ENCODE measurements at regions not wholly inside any gene's neighbourhood (a gene's known extent, or its start where the extent isn't known, plus 50 kb on each side); places are given as distances from the start of the nearest gene placed in this dataset.

DNA sequence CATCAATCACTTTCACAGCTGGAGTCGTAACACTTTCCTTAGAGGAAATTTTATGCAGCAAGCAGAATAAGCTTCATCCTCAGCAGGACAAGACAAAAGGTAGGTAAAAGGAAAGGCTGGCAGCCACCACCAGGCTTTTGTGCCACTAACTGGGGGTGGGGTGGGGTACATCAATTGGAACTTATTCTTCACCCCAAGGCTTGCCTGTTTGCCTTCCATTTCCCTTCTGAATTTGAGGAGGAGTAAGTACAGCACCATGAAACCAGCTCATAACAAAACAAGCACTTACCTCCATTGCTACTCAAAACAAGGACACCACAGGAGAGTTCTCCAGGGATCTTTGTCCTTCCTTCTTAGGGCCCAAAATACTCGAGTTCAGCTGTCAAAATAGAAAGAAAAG is 296.8 kb downstream of the ARRDC4 start:
- Histone ChIP-seq H3K9me2 (ENCODE audit: insufficient read depth) (no peaks in the 10 kb centered on the region), H3K4me3 (replicated peaks in 1 of 2; ENCODE audit: low read depth in 1 of 2, low read length in 2 of 2) (no peak overlapping the region), H3K4me2 (ENCODE audit: low read length) (no peak overlapping the region), H3K27me3 (ENCODE audit: insufficient read depth, low read length) (no peaks in the 10 kb centered on the region), H3K79me2 (ENCODE audit: insufficient read depth, low read length) (no peaks in the 10 kb centered on the region), H4K20me1 (ENCODE audit: insufficient read depth) (no peaks in the 10 kb centered on the region), H3K4me1 (ENCODE audit: control insufficient read depth in 1 of 2, insufficient read depth in 2 of 2, low read length in 2 of 2) (no peaks in the 10 kb centered on the region), H3K36me3 (ENCODE audit: control insufficient read depth in 1 of 2, insufficient read depth in 2 of 2, low read length in 2 of 2) (no peaks in the 10 kb centered on the region), H2AFZ (ENCODE audit: low read depth, low read length, poor library complexity, severe bottlenecking) (no peak overlapping the region), H3K27ac (ENCODE audit: low read depth, low read length) (no peak overlapping the region), H3K9me3 (ENCODE audit: control insufficient read depth in 1 of 2, insufficient read depth in 1 of 2, low read depth in 1 of 2, low read length in 2 of 2) (0 out of 4 replicates have a peak, but pooled peaks cover 0 to 7% of the 10 kb centered on the region in 2 experiments), H3K9ac (ENCODE audit: low read length) (no peak overlapping the region)
- TF ChIP-seq ZFX (IDR thresholded peaks at IDR 0.05) (no peak), SIN3A (IDR thresholded peaks at IDR 0.05; ENCODE audit: low read depth) (no peak), CBX3 (IDR thresholded peaks at IDR 0.05; ENCODE audit: low read depth) (no peak), EGR1 (IDR thresholded peaks at IDR 0.05; ENCODE audit: low read depth) (no peak), JUND (IDR thresholded peaks at IDR 0.05) (no peak), EZH2 (IDR thresholded peaks at IDR 0.05) (no peak), RAD21 (IDR thresholded peaks at IDR 0.05; ENCODE audit: low read depth) (no peak), POLR2AphosphoS5 (IDR thresholded peaks at IDR 0.05; ENCODE audit: low read depth, low read length) (no peak), FOSL1 (IDR thresholded peaks at IDR 0.05; ENCODE audit: low read depth) (no peak), SRF (IDR thresholded peaks at IDR 0.05; ENCODE audit: low read depth) (no peak)
- TF ChIP-seq, protein P1, sequence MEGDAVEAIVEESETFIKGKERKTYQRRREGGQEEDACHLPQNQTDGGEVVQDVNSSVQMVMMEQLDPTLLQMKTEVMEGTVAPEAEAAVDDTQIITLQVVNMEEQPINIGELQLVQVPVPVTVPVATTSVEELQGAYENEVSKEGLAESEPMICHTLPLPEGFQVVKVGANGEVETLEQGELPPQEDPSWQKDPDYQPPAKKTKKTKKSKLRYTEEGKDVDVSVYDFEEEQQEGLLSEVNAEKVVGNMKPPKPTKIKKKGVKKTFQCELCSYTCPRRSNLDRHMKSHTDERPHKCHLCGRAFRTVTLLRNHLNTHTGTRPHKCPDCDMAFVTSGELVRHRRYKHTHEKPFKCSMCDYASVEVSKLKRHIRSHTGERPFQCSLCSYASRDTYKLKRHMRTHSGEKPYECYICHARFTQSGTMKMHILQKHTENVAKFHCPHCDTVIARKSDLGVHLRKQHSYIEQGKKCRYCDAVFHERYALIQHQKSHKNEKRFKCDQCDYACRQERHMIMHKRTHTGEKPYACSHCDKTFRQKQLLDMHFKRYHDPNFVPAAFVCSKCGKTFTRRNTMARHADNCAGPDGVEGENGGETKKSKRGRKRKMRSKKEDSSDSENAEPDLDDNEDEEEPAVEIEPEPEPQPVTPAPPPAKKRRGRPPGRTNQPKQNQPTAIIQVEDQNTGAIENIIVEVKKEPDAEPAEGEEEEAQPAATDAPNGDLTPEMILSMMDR (IDR thresholded peaks at IDR 0.05 in 2 of 3, conservative IDR thresholded peaks at IDR 0.05 in 1 of 3; ENCODE audit: borderline replicate concordance in 1 of 3, insufficient read depth in 1 of 3, low read depth in 2 of 3, low read length in 2 of 3): no peak
- TF ChIP-seq, protein P2, sequence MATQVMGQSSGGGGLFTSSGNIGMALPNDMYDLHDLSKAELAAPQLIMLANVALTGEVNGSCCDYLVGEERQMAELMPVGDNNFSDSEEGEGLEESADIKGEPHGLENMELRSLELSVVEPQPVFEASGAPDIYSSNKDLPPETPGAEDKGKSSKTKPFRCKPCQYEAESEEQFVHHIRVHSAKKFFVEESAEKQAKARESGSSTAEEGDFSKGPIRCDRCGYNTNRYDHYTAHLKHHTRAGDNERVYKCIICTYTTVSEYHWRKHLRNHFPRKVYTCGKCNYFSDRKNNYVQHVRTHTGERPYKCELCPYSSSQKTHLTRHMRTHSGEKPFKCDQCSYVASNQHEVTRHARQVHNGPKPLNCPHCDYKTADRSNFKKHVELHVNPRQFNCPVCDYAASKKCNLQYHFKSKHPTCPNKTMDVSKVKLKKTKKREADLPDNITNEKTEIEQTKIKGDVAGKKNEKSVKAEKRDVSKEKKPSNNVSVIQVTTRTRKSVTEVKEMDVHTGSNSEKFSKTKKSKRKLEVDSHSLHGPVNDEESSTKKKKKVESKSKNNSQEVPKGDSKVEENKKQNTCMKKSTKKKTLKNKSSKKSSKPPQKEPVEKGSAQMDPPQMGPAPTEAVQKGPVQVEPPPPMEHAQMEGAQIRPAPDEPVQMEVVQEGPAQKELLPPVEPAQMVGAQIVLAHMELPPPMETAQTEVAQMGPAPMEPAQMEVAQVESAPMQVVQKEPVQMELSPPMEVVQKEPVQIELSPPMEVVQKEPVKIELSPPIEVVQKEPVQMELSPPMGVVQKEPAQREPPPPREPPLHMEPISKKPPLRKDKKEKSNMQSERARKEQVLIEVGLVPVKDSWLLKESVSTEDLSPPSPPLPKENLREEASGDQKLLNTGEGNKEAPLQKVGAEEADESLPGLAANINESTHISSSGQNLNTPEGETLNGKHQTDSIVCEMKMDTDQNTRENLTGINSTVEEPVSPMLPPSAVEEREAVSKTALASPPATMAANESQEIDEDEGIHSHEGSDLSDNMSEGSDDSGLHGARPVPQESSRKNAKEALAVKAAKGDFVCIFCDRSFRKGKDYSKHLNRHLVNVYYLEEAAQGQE (IDR thresholded peaks at IDR 0.05; ENCODE audit: low read depth): no peak
- TF ChIP-seq, protein P3, sequence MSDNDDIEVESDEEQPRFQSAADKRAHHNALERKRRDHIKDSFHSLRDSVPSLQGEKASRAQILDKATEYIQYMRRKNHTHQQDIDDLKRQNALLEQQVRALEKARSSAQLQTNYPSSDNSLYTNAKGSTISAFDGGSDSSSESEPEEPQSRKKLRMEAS (IDR thresholded peaks at IDR 0.05): no peak
- TF ChIP-seq, protein P4, sequence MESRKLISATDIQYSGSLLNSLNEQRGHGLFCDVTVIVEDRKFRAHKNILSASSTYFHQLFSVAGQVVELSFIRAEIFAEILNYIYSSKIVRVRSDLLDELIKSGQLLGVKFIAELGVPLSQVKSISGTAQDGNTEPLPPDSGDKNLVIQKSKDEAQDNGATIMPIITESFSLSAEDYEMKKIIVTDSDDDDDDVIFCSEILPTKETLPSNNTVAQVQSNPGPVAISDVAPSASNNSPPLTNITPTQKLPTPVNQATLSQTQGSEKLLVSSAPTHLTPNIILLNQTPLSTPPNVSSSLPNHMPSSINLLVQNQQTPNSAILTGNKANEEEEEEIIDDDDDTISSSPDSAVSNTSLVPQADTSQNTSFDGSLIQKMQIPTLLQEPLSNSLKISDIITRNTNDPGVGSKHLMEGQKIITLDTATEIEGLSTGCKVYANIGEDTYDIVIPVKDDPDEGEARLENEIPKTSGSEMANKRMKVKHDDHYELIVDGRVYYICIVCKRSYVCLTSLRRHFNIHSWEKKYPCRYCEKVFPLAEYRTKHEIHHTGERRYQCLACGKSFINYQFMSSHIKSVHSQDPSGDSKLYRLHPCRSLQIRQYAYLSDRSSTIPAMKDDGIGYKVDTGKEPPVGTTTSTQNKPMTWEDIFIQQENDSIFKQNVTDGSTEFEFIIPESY (IDR thresholded peaks at IDR 0.05; ENCODE audit: extremely low read depth, insufficient replicate concordance, low read length): no peak
- intact Hi-C loops (cut with micrococcal nuclease): no loop called here
- ChIA-PET POLR2A (no interaction called here), CTCF (no interaction called here), RAD21 (ENCODE audit: low non-redundant PET in 1 of 2, low total read pairs in 2 of 2, uncharacterized antibody in 2 of 2, unreplicated experiment in 2 of 2) (no interaction called here)
- BruUV-seq (replicated peaks): no TSS peak
- DNase-seq (ENCODE audit: low read depth, low spot score): no peak
- ATAC-seq: no peak
